ENCODE measurements at regions not wholly inside any gene's neighbourhood (a gene's known extent, or its start where the extent isn't known, plus 50 kb on each side); places are given as distances from the start of the nearest gene placed in this dataset.

GRCh38 chr10:21399392-21400035, 126.0 kb downstream of the SKIDA1 start:
- Histone ChIP-seq H3K27ac (no peak overlapping the region), H3K36me3 (no peaks in the 10 kb centered on the region), H3K9me3 (peaks cover 6% of the 10 kb centered on the region), H3K27me3 (ENCODE audit: low read depth) (no peaks in the 10 kb centered on the region), H3K4me3 (no peak overlapping the region), H3K4me1 (no peaks in the 10 kb centered on the region)
- intact Hi-C loops (cut with DNase I): no loop called here
- ATAC-seq: no peak
- no peak for DNase-seq
- TF ChIP-seq CTCF (IDR thresholded peaks at IDR 0.05): no peak

- no peaks in the 10 kb centered on the region for H3K36me3 ChIP-seq
- no peak for ATAC-seq
- no peaks in the 10 kb centered on the region for H3K27me3 ChIP-seq (ENCODE audit: low read depth)
- no peaks in the 10 kb centered on the region for H3K4me1 ChIP-seq
- DNase-seq: no peak
- TF ChIP-seq CTCF (IDR thresholded peaks at IDR 0.05): no peak
- H3K4me3 ChIP-seq: no peak overlapping the region
- intact Hi-C loops (cut with DNase I): no loop called here
- H3K9me3 ChIP-seq: peaks cover 6% of the 10 kb centered on the region
- H3K27ac ChIP-seq: no peak overlapping the region
Measured at GRCh38 chr10:21398563-21399231, 126.8 kb downstream of the SKIDA1 start.

GRCh38 chr10:21396889-21397288, 128.6 kb downstream of the SKIDA1 start:
- Histone ChIP-seq H3K9me3 (peaks cover 6% of the 10 kb centered on the region), H3K4me1 (no peaks in the 10 kb centered on the region), H3K4me3 (no peak overlapping the region), H3K36me3 (no peaks in the 10 kb centered on the region), H3K27ac (no peak overlapping the region), H3K27me3 (ENCODE audit: low read depth) (no peaks in the 10 kb centered on the region)
- DNase-seq: no peak
- no peak for TF ChIP-seq CTCF (IDR thresholded peaks at IDR 0.05)
- no peak for ATAC-seq
- intact Hi-C loops (cut with DNase I): no loop called here

GRCh38 chr10:21393931-21394330, 131.6 kb downstream of the SKIDA1 start:
- no peak for ATAC-seq
- no peak for DNase-seq
- H3K4me3 ChIP-seq: no peak overlapping the region
- no peak overlapping the region for H3K27ac ChIP-seq
- no peak for TF ChIP-seq CTCF (IDR thresholded peaks at IDR 0.05)
- H3K4me1 ChIP-seq: no peaks in the 10 kb centered on the region
- H3K27me3 ChIP-seq (ENCODE audit: low read depth): no peaks in the 10 kb centered on the region
- peaks cover 6% of the 10 kb centered on the region for H3K9me3 ChIP-seq
- intact Hi-C loops (cut with DNase I): no loop called here
- H3K36me3 ChIP-seq: no peaks in the 10 kb centered on the region

- ATAC-seq: no peak
- intact Hi-C loops (cut with DNase I): no loop called here
- Histone ChIP-seq H3K27ac (no peak overlapping the region), H3K9me3 (no peaks in the 10 kb centered on the region), H3K27me3 (ENCODE audit: low read depth) (no peaks in the 10 kb centered on the region), H3K36me3 (no peaks in the 10 kb centered on the region), H3K4me1 (no peaks in the 10 kb centered on the region), H3K4me3 (no peak overlapping the region)
- TF ChIP-seq CTCF (IDR thresholded peaks at IDR 0.05): no peak
- DNase-seq: no peak
Measured at GRCh38 chr10:21388589-21388988, 136.9 kb downstream of the SKIDA1 start.

All from lower lobe of right lung (tissue), 2 donors.